Right lobe of liver (tissue), 4 donors: ENCODE measurements at regions not wholly inside any gene's neighbourhood (a gene's known extent, or its start where the extent isn't known, plus 50 kb on each side); places are given as distances from the start of the nearest gene placed in this dataset.

Experiments used
- POLR2A ChIP-seq: fragments of 450-650 bp; IDR thresholded peaks from one replicate; pipeline ENCODE4 v1.6.1; 2017; ENCODE audit warnings: antibody characterized with exemption, mild to moderate bottlenecking
- TF ChIP-seq, protein P1 (sequence below), 4 donors: fragments of 200-600 bp in 3 of 4; fragments of 450-650 bp in 1 of 4; IDR thresholded peaks; one replicate each; pipeline versions ENCODE4 v1.5.1 to v1.8.0; 2016 to 2022; ENCODE audit warnings: antibody characterized with exemption in 4 of 4, mild to moderate bottlenecking in 2 of 4
- donor health status: DM: no; HTN: no; CAD: no.
- donor health status: DM: no; HTN: no; CAD: no.
- donor health status: DM: no; HTN: yes; CAD: no.

DNA sequence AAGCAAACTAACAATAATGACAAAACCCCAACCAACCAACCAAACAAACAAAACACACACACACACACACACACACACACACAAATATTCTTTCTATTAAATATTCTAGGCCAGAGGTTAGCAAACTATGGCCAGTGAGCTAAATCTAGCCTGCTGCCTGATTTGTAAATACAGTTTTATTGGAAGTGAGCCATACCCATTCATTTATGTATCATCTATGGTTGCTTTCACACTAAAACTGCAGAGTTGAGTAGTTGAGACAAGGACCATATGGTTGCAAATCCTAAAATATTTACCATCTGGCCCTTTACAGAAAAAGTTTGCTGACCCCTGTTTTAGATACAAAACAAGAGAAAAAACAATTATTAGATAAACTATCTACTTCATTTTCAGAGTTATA, 620.5 kb upstream of the SEMA6A start:
- TF ChIP-seq, protein P1, sequence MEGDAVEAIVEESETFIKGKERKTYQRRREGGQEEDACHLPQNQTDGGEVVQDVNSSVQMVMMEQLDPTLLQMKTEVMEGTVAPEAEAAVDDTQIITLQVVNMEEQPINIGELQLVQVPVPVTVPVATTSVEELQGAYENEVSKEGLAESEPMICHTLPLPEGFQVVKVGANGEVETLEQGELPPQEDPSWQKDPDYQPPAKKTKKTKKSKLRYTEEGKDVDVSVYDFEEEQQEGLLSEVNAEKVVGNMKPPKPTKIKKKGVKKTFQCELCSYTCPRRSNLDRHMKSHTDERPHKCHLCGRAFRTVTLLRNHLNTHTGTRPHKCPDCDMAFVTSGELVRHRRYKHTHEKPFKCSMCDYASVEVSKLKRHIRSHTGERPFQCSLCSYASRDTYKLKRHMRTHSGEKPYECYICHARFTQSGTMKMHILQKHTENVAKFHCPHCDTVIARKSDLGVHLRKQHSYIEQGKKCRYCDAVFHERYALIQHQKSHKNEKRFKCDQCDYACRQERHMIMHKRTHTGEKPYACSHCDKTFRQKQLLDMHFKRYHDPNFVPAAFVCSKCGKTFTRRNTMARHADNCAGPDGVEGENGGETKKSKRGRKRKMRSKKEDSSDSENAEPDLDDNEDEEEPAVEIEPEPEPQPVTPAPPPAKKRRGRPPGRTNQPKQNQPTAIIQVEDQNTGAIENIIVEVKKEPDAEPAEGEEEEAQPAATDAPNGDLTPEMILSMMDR (IDR thresholded peaks at IDR 0.05): no peak
- no peak for TF ChIP-seq POLR2A
